Mucosa of gallbladder (tissue), 1 donor: ENCODE measurements at regions not wholly inside any gene's neighbourhood (a gene's known extent, or its start where the extent isn't known, plus 50 kb on each side); places are given as distances from the start of the nearest gene placed in this dataset.
"Not testable (repeated sequence)": the region's sequence is repeated elsewhere in the genome, so short reads cannot be mapped to it uniquely, and the experiment has no call there.

Experiments used
- DNase-seq: peaks from one replicate; pipeline ENCODE4 v3.0.0-alpha.2; 2020; ENCODE audit warnings: low spot score
- donor health status: DM: no; HTN: no; CAD: no.

- DNase-seq, result not testable (repeated sequence)
Observed at GRCh38 chr1:2851918-2852317, 50.4 kb upstream of the TTC34 start.

- DNase-seq, result no peak
Observed at GRCh38 chr1:2853711-2854110, 52.2 kb upstream of the TTC34 start.

GRCh38 chr1:2854151-2854550, 52.7 kb upstream of the TTC34 start:
- no peak for DNase-seq

GRCh38 chr1:2854611-2855010, 53.1 kb upstream of the TTC34 start:
- DNase-seq, result no peak

GRCh38 chr1:2855206-2856065, 53.9 kb upstream of the TTC34 start:
- DNase-seq, result no peak

- no peak for DNase-seq
Observed at GRCh38 chr1:2856066-2856390, 54.5 kb upstream of the TTC34 start.

- DNase-seq, result no peak
Observed at GRCh38 chr1:2856676-2857375, 55.3 kb upstream of the TTC34 start.

GRCh38 chr1:2857521-2857920, 56.0 kb upstream of the TTC34 start:
- no peak for DNase-seq

GRCh38 chr1:2858676-2859075, 57.2 kb upstream of the TTC34 start:
- no peak for DNase-seq

GRCh38 chr1:2859219-2859880, 57.9 kb upstream of the TTC34 start:
- no peak for DNase-seq

- DNase-seq, result no peak
Observed at GRCh38 chr1:2859881-2860430, 58.5 kb upstream of the TTC34 start.

GRCh38 chr1:2860476-2861142, 59.1 kb upstream of the TTC34 start:
- DNase-seq, result no peak

- DNase-seq, result no peak
Observed at GRCh38 chr1:2861143-2861987, 59.9 kb upstream of the TTC34 start.

- no peak for DNase-seq
Observed at GRCh38 chr1:2861988-2862813, 60.7 kb upstream of the TTC34 start.

GRCh38 chr1:2862814-2863647, 61.5 kb upstream of the TTC34 start:
- no peak for DNase-seq

- DNase-seq, result no peak
Observed at GRCh38 chr1:2863648-2863963, 62.1 kb upstream of the TTC34 start.

GRCh38 chr1:2864203-2864905, 62.9 kb upstream of the TTC34 start:
- DNase-seq, result no peak

GRCh38 chr1:2865000-2865399, 63.5 kb upstream of the TTC34 start:
- DNase-seq, result no peak
